Naive B cell (primary cell): ENCODE measurements at regions not wholly inside any gene's neighbourhood (a gene's known extent, or its start where the extent isn't known, plus 50 kb on each side); places are given as distances from the start of the nearest gene placed in this dataset.
A peak's percentile ranks its signal among the peaks of the same experiment; 100 is the strongest.

Experiments
- ATAC-seq, 2 donors: fragments of 150-1000 bp; cut with Tn5 transposase; 2 replicates each; pipeline ENCODE4 v1.10.0; 2021; ENCODE audit warnings: low read depth in 2 of 2, mild to moderate bottlenecking in 2 of 2, moderate library complexity in 2 of 2
- DNase-seq: peaks from one replicate; pipeline ENCODE4 v3.0.0; 2022
- H3K27ac Mint-ChIP-seq, 6 donors: one replicate each; pipeline ENCODE4 v1.8.0; 2020 to 2022; ENCODE audit warnings: mild to moderate bottlenecking in 6 of 6, mixed read lengths in 6 of 6, moderate library complexity in 5 of 6, inconsistent platforms in 2 of 6
- H3K27me3 Mint-ChIP-seq, 3 donors: one replicate each; pipeline ENCODE4 v1.8.0; 2021 to 2022; ENCODE audit warnings: mixed read lengths in 3 of 3, mild to moderate bottlenecking in 1 of 3
- H3K36me3 Mint-ChIP-seq, 2 donors: one replicate each; pipeline ENCODE4 v1.8.0; 2020 to 2022; ENCODE audit warnings: mixed read lengths in 2 of 2, inconsistent platforms in 1 of 2, mild to moderate bottlenecking in 1 of 2
- H3K4me1 Mint-ChIP-seq, 3 donors: one replicate each; pipeline ENCODE4 v1.8.0; 2020 to 2022; ENCODE audit warnings: mixed read lengths in 3 of 3, inconsistent platforms in 1 of 3, mild to moderate bottlenecking in 1 of 3, moderate library complexity in 1 of 3
- H3K4me3 Mint-ChIP-seq, 8 donors: one replicate each; pipeline ENCODE4 v1.8.0; 2020 to 2022; ENCODE audit warnings: mild to moderate bottlenecking in 8 of 8, mixed read lengths in 8 of 8, moderate library complexity in 8 of 8, inconsistent platforms in 2 of 8
- H3K9me3 Mint-ChIP-seq, 7 donors: one replicate each; pipeline ENCODE4 v1.8.0; 2020 to 2022; ENCODE audit warnings: mixed read lengths in 7 of 7, mild to moderate bottlenecking in 5 of 7, inconsistent platforms in 2 of 7, moderate library complexity in 1 of 7

DNA sequence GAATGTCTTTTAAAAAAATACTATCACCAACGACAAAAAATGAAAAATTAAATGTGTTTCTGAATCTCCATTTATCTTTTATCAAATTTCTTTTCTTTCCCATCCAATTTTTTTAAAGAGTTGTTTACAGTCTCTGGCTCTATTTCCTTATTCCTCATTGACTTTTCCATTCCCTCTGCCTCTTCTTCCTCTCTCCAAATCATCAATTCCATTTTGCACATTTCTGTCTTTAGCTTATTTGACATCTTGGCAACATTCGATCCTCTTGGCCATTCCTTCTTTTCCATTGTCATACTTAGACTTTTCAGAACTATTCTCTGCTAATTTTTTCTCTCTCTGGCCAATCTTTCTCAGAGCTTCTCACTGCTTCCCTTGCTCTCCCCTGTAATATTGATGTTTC lies 497.6 kb downstream of the PLPP3 start:
- H3K27ac Mint-ChIP-seq = no peak overlapping the region

DNA sequence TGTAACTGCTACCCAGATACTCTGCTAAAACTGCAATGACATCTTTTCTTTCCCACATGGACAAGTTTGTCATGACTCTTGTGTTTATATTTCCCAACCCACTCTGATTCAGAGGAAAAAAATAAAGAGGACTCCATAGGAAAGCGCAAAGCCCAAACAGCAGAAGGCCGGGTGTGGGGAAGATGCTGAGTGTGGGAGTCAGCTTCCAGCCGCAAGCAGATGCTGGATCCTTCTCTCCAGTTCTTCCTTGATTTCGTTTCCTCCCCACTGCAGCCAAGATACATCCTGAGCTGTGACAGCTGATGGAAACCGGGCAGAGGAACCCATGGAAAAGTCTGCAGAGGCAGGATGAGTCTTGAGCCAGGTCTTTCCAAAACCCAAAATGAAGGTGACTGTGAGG lies 498.2 kb downstream of the PLPP3 start:
- no peak overlapping the region for H3K4me3 Mint-ChIP-seq
- H3K27ac Mint-ChIP-seq = no peak overlapping the region
- peaks cover 0 to 4% (median 0%) of the 10 kb centered on the region in 7 donors for H3K9me3 Mint-ChIP-seq
- no peaks in the 10 kb centered on the region for H3K36me3 Mint-ChIP-seq
- DNase-seq (no peak), ATAC-seq (no peak)
- no peaks in the 10 kb centered on the region for H3K4me1 Mint-ChIP-seq
- peaks cover 6 to 11% (median 7%) of the 10 kb centered on the region in 3 donors for H3K27me3 Mint-ChIP-seq

More for the DNA sequence above, 497.6 kb downstream of the PLPP3 start:
- Mint-ChIP-seq H3K4me1 (no peaks in the 10 kb centered on the region), H3K27me3 (peaks cover 3 to 11% (median 6%) of the 10 kb centered on the region in 3 donors), H3K9me3 (peaks cover 0 to 4% (median under 1%) of the 10 kb centered on the region in 7 donors), H3K4me3 (no peak overlapping the region), H3K36me3 (no peaks in the 10 kb centered on the region)
- ATAC-seq (no peak), DNase-seq (no peak)

DNA sequence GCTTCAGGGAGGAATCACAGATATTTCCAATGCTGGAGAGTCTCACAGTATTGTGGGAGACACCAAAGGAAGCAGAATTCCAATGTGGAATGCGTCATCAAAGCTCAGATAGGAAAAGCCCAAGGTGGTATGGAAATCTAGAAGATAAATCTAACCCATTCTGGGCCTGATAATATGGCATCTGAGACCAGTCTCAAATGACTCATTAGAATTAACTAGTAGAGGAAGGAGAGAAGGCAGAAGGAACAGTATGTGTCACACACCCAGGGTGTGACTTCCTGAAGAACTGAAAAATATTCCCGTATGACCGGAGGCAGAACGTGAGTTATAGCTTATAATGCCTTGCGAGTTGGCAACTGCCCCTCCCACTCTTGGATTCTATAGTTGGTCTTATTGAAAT lies 499.2 kb downstream of the PLPP3 start:
- Mint-ChIP-seq H3K4me1 (no peaks in the 10 kb centered on the region), H3K27ac (no peak overlapping the region), H3K27me3 (peaks cover 6 to 11% (median 7%) of the 10 kb centered on the region in 3 donors), H3K4me3 (no peak overlapping the region), H3K36me3 (no peaks in the 10 kb centered on the region), H3K9me3 (peaks cover 0 to 4% (median 0%) of the 10 kb centered on the region in 7 donors)
- ATAC-seq (no peak), DNase-seq (no peak)

DNA sequence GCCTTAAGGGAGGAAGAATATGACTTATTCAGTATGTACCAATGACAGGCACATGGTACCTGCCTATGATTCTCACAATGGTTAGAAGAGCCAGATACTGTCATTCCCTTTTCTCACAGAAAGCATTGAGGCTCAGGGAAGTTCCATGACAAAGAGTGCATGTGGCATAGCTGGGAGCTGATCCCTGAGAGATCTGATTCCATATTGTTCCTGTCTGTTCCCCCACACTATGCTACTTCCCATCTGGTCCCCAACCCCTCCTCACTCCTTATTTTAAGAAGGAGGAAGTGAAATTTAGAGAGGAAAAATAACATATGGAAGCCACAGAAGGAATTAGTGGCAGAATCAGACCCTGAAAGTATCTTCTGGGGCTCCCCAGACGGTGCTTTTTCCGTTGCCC lies 500.0 kb downstream of the PLPP3 start:
- Mint-ChIP-seq H3K27ac (no peak overlapping the region), H3K4me1 (no peaks in the 10 kb centered on the region), H3K4me3 (no peak overlapping the region), H3K9me3 (peaks cover 0 to 4% (median 0%) of the 10 kb centered on the region in 7 donors), H3K27me3 (peaks cover 6 to 11% (median 7%) of the 10 kb centered on the region in 3 donors), H3K36me3 (no peaks in the 10 kb centered on the region)
- ATAC-seq = no peak
- no peak for DNase-seq

DNA sequence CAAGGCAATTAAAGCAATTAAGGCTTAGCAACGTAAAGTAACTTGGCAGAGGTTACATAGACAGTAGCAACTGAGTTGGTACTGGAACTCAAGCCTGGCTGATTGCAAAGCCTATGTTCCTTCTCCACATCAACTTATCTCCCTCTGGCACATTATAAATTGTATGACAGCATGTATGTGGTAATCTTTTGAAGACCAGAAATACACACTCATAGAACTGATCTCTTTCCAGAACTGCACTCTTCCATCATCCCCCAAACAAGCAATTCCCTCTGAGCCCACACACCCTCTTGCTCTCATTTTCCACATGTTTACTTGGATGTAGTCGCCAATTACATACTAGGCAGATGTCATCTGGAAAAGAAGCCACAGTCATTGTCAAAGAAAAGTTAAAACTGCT lies 502.2 kb downstream of the PLPP3 start:
- no peak for DNase-seq
- H3K27me3 Mint-ChIP-seq = peaks cover 0 to 11% (median 4%) of the 10 kb centered on the region in 3 donors
- H3K36me3 Mint-ChIP-seq = no peaks in the 10 kb centered on the region
- peak overlapping the region in 1 of 6 donors; percentile 2 for H3K27ac Mint-ChIP-seq
- peaks cover 0 to 1% (median 0%) of the 10 kb centered on the region in 7 donors for H3K9me3 Mint-ChIP-seq
- no peak for ATAC-seq
- H3K4me3 Mint-ChIP-seq = no peak overlapping the region
- no peaks in the 10 kb centered on the region for H3K4me1 Mint-ChIP-seq

DNA sequence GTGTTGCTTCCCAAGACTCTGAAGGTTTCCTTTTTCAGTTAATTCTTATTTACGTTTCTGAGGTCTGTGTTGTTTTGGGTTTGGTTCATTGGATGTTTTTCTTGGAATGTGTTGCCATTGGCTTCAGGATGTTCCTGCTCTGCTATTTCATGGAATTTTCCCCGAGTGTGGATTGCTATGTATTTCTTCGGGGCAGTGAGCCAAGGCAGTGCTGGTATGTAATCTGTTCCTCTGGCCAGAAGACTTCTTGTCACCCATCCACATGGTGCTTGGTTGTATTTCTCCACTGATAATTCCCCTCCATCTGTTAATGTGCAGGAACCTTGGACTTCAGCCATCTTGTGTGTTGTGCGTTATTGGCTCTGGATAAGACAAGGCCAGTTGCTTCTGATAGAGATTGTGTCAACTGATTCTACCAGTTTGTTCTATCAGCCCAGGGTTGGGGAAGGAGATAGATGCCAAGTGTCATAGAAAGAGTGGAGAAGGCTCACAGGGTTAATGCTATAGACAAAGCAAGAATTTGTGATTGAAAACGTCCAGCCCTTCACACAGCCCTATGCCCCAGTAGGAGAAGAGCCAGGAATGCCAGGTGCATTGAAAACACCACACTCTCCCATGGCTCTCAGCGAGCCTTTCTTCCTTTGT lies 505.2 kb downstream of the PLPP3 start:
- H3K27ac Mint-ChIP-seq = no peak overlapping the region
- H3K4me3 Mint-ChIP-seq = no peak overlapping the region
- H3K36me3 Mint-ChIP-seq = no peaks in the 10 kb centered on the region
- no peak for ATAC-seq
- DNase-seq = no peak
- H3K9me3 Mint-ChIP-seq = peaks cover 0 to 1% (median 0%) of the 10 kb centered on the region in 7 donors
- H3K4me1 Mint-ChIP-seq = no peaks in the 10 kb centered on the region
- peaks cover 0 to 7% (median 0%) of the 10 kb centered on the region in 3 donors for H3K27me3 Mint-ChIP-seq

DNA sequence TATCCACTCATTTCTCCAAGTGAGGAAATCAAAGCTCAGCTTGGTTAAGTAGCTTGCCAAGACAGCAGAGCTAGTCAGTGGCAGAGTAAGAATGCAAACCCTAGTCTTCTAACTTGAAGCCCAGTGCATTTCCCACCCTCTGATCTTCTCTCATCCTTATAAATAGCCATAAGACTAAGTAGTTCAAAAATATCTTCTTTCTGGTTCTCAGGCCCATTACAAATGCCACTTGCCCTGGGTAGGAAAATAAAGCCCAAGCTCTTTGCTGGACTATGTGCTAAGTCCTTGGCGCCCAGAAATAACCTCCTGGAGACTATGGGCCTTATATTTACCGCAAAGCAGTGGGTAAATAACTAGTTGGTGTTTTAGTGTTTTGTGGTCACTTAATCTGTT lies 505.8 kb downstream of the PLPP3 start:
- H3K4me3 Mint-ChIP-seq = no peak overlapping the region
- DNase-seq (no peak), ATAC-seq (no peak)
- peaks cover 0 to 9% (median 0%) of the 10 kb centered on the region in 3 donors for H3K27me3 Mint-ChIP-seq
- peaks cover 0 to 1% (median 0%) of the 10 kb centered on the region in 7 donors for H3K9me3 Mint-ChIP-seq
- H3K27ac Mint-ChIP-seq = no peak overlapping the region
- no peaks in the 10 kb centered on the region for H3K36me3 Mint-ChIP-seq
- H3K4me1 Mint-ChIP-seq = no peaks in the 10 kb centered on the region

DNA sequence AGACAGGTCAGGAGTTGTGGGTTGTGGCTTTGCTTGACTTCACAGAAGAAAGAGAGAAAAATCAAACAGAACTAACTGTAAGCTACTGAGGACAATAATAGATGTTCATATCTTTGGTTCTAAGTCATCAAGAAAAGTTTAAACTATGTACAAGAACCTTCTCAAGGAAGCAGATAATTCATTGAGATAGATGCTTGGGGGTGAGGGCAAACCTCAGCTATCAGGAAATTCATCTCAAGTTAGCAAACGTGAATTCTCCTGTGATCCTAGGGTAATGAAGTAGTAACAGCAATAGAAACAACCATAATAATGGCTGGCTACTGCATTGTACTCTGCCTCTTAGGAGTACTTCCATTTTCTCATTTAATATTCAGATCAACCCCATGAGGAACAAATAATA lies 506.2 kb downstream of the PLPP3 start:
- peaks cover 0 to 9% (median 0%) of the 10 kb centered on the region in 3 donors for H3K27me3 Mint-ChIP-seq
- no peak for DNase-seq
- H3K36me3 Mint-ChIP-seq = no peaks in the 10 kb centered on the region
- H3K27ac Mint-ChIP-seq = no peak overlapping the region
- H3K4me3 Mint-ChIP-seq = no peak overlapping the region
- H3K9me3 Mint-ChIP-seq = peaks cover 0 to 1% (median 0%) of the 10 kb centered on the region in 7 donors
- ATAC-seq = no peak
- H3K4me1 Mint-ChIP-seq = no peaks in the 10 kb centered on the region

DNA sequence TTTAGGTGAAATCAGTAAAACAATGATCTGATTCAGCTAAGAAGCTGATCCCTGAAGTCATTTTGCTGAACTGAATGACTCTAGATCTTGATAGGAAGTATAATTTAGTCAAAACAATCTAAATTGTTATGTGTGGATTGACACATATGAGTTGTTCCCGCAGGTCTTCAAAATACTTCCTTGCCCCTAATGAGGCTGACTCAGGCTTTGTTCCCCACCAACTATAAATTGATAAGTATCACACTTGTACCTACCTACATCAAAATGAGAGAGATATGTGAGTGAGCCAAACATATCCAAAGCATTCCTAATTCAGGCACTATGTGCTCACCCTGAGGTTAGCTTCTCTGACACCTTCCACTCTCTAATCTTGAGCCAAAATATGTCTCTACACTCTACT lies 507.1 kb downstream of the PLPP3 start:
- DNase-seq (no peak), ATAC-seq (no peak)
- H3K36me3 Mint-ChIP-seq = no peaks in the 10 kb centered on the region
- H3K4me1 Mint-ChIP-seq = no peaks in the 10 kb centered on the region
- H3K9me3 Mint-ChIP-seq = peaks cover 0 to 1% (median 0%) of the 10 kb centered on the region in 7 donors
- H3K4me3 Mint-ChIP-seq = no peak overlapping the region
- peaks cover 0 to 9% (median 3%) of the 10 kb centered on the region in 3 donors for H3K27me3 Mint-ChIP-seq
- H3K27ac Mint-ChIP-seq = no peak overlapping the region

DNA sequence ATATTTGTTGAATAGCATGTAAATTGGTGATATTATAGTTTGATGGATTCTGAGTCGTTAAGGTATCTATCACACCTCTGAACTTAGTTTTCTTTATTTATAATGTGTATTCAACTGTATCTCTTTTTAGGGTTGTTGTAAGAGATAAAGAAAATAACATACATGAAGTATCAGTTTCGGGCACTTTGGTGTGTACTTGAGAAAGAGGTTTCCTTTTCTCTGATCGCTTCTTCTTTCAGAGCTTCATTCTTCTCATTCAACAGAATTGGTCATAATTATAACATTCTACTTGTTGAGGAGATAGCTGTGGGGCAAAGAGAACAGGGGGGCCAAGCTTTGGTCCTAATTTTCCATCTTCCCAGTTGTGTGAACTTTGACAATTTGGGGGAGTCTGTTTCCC lies 508.0 kb downstream of the PLPP3 start:
- H3K27me3 Mint-ChIP-seq = peaks cover 0 to 9% (median 5%) of the 10 kb centered on the region in 3 donors
- no peak overlapping the region for H3K27ac Mint-ChIP-seq
- no peaks in the 10 kb centered on the region for H3K4me1 Mint-ChIP-seq
- H3K9me3 Mint-ChIP-seq = peaks cover 0 to 1% (median 0%) of the 10 kb centered on the region in 7 donors
- DNase-seq (no peak), ATAC-seq (no peak)
- H3K36me3 Mint-ChIP-seq = no peaks in the 10 kb centered on the region
- H3K4me3 Mint-ChIP-seq = no peak overlapping the region

DNA sequence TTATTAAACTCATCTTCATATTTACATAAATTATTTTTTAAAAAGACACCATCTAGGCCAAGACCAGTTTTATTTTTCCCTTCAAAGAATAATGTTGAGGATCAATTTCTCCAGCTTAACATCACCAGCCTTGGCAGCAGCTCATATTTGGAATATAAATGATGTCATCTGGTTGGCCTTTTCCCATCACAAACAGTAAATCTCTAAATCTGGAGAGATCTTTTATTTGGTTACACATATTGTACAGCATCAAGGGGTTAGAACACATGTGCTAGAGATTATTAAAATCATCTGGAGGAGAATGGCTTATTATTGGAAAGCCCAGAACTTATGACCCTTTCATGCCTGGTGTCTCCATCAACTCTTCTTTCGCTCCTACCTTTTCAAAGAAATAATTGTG lies 508.8 kb downstream of the PLPP3 start:
- Mint-ChIP-seq H3K9me3 (peaks cover 0 to 1% (median 0%) of the 10 kb centered on the region in 7 donors), H3K27me3 (peaks cover 0 to 9% (median 5%) of the 10 kb centered on the region in 3 donors), H3K4me3 (peak overlapping the region in 1 of 8 donors; percentile 30), H3K27ac (no peak overlapping the region), H3K36me3 (no peaks in the 10 kb centered on the region), H3K4me1 (no peaks in the 10 kb centered on the region)
- DNase-seq = no peak
- ATAC-seq = no peak

DNA sequence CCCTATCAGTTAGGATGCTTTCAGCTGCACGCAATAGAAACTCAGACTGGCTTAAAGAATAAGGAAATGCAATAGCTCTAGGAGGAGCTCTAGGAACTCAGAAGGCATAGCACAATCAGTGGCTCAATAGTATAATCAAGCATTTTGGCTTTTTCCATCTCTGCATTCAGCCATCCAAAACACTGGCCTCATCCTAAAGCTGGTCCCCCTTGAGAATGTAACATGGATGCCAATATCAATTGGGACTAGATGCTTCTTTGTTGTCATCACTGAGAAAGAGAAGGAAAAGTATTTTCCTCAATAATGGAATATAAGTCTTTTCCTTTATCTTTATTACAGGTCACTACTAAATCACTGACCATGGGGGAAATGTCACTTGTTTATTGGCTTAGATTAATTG lies 509.5 kb downstream of the PLPP3 start:
- H3K4me3 Mint-ChIP-seq = no peak overlapping the region
- DNase-seq (no peak), ATAC-seq (no peak)
- no peaks in the 10 kb centered on the region for H3K36me3 Mint-ChIP-seq
- no peaks in the 10 kb centered on the region for H3K9me3 Mint-ChIP-seq
- no peak overlapping the region for H3K27ac Mint-ChIP-seq
- H3K27me3 Mint-ChIP-seq = peaks cover 0 to 9% (median 5%) of the 10 kb centered on the region in 3 donors
- no peaks in the 10 kb centered on the region for H3K4me1 Mint-ChIP-seq

DNA sequence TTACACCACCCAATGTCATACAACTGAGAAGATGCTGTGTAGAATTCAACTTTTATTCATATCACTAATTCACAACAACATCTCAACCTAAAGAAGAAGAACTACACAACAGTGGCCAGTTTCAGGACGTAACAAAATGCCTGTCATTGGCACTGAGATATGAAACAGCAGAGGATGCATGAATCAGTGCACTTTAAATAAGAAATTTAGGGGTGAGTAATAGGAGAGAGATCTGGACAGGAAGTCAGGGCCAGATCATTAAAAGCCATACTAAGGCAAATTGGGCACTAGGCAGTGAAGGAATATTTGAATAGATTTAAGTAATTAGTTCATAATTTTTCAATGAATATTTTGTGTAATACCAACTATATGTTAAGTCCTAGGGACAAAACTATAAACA lies 510.5 kb downstream of the PLPP3 start:
- no peak overlapping the region for H3K4me3 Mint-ChIP-seq
- H3K27ac Mint-ChIP-seq = no peak overlapping the region
- ATAC-seq (no peak), DNase-seq (no peak)
- H3K4me1 Mint-ChIP-seq = no peaks in the 10 kb centered on the region
- H3K27me3 Mint-ChIP-seq = peaks cover 0 to 9% (median 5%) of the 10 kb centered on the region in 3 donors
- no peaks in the 10 kb centered on the region for H3K36me3 Mint-ChIP-seq
- no peaks in the 10 kb centered on the region for H3K9me3 Mint-ChIP-seq

DNA sequence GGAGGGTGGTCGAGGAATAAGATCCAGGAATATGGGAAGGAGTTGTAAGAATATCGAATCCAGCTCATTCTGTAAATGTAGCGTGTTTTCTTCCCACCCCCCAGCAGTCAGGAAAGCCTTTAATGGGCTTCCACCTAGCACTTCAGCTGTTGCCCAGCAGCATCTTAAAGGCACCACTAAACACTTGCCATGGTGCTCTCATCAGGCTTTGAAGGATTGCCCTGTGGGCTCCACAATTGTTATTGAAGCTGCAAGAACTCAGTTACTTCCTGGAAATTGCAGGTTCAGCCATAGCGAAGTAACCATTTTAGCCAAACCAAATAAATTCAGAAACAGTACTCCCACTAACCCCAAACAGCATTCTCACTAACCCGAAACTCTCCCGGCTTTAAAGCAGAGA lies 511.2 kb downstream of the PLPP3 start:
- Mint-ChIP-seq H3K4me3 (no peak overlapping the region), H3K27ac (no peak overlapping the region), H3K4me1 (no peaks in the 10 kb centered on the region), H3K9me3 (no peaks in the 10 kb centered on the region), H3K27me3 (peaks cover 0 to 9% (median 5%) of the 10 kb centered on the region in 3 donors), H3K36me3 (no peaks in the 10 kb centered on the region)
- no peak for DNase-seq
- ATAC-seq = no peak
